IMR-90 (cell line): ENCODE measurements at regions not wholly inside any gene's neighbourhood (a gene's known extent, or its start where the extent isn't known, plus 50 kb on each side); places are given as distances from the start of the nearest gene placed in this dataset.
"Not testable (repeated sequence)": the region's sequence is repeated elsewhere in the genome, so short reads cannot be mapped to it uniquely, and the experiment has no call there.

Experiments used
- ATAC-seq: fragments of 200-7000 bp; cut with Tn5 transposase; 2 replicates; pipeline ENCODE4 v1.9.1; 2020; ENCODE audit warnings: low read depth, mild to moderate bottlenecking, moderate library complexity
- BruUV-seq: library from RNA; stranded (reverse); fragments of 400-500 nt; replicated peaks from 2 replicates; lab custom pipeline; 2021; lab: Mats Ljungman, UMichigan
- CTCF ChIA-PET: fragments of 300-600 bp; formaldehyde crosslinking; extraction: SDS; loops from one replicate; lab custom pipeline; 2021; ENCODE audit warnings: antibody characterized with exemption; lab: Yijun Ruan, JAX
- POLR2A ChIA-PET: fragments of 300-600 bp; sonication (Branson Sonifier 250); formaldehyde crosslinking; loops from one replicate; lab custom pipeline; 2022; ENCODE audit warnings: antibody characterized with exemption; ENCODE audit not compliant: unreplicated experiment; lab: Charles Lee
- DNase-seq: peaks from one replicate; pipeline ENCODE4 v3.0.0; 2013
- H2AFZ ChIP-seq: replicated peaks from 2 replicates; pipeline ENCODE3; 2013; ENCODE audit warnings: low read length, mild to moderate bottlenecking; ENCODE audit not compliant: poor library complexity
- H2AK5ac ChIP-seq: 2 replicates; pipeline ENCODE4 v1.6.1; 2013; ENCODE audit warnings: low read depth, low read length, inconsistent platforms
- H2AK9ac ChIP-seq: replicated peaks from 2 replicates; pipeline ENCODE3; 2013; ENCODE audit warnings: mild to moderate bottlenecking, low read depth, low read length, moderate library complexity; ENCODE audit not compliant: poor library complexity
- H2BK120ac ChIP-seq: 2 replicates; pipeline ENCODE4 v1.6.1; 2013; ENCODE audit warnings: low read depth, low read length, inconsistent platforms
- H2BK15ac ChIP-seq: 3 replicates; pipeline ENCODE4 v1.6.1; 2013; ENCODE audit warnings: low read depth, low read length, inconsistent platforms
- H2BK20ac ChIP-seq: 2 replicates; pipeline ENCODE4 v1.6.1; 2013; ENCODE audit warnings: low read depth, mild to moderate bottlenecking, inconsistent platforms, low read length, moderate library complexity
- H2BK5ac ChIP-seq: 2 replicates; pipeline ENCODE4 v1.6.1; 2013; ENCODE audit warnings: mild to moderate bottlenecking, low read depth, low read length, inconsistent platforms; ENCODE audit not compliant: poor library complexity, severe bottlenecking
- H3K14ac ChIP-seq: replicated peaks from 2 replicates; pipeline ENCODE4 v1.6.1; 2013; ENCODE audit warnings: low read depth, low read length, inconsistent platforms
- H3K18ac ChIP-seq: 2 replicates; pipeline ENCODE4 v1.6.1; 2013; ENCODE audit warnings: low read depth, low read length, control low read depth
- H3K23ac ChIP-seq: 2 replicates; pipeline ENCODE4 v1.6.1; 2013; ENCODE audit warnings: low read depth, low read length, inconsistent platforms
- H3K27ac ChIP-seq: 2 replicates; pipeline ENCODE4 v1.5.1; 2013; ENCODE audit warnings: mild to moderate bottlenecking, control low read depth, low read length; ENCODE audit not compliant: insufficient read depth
- H3K27me3 ChIP-seq: 2 replicates; pipeline ENCODE4 v1.6.1; 2013; ENCODE audit warnings: low read length; ENCODE audit not compliant: control insufficient read depth, insufficient read depth
- H3K36me3 ChIP-seq: 2 replicates; pipeline ENCODE4 v1.6.1; 2013; ENCODE audit warnings: low read length, mixed read lengths; ENCODE audit not compliant: control insufficient read depth, insufficient read depth
- H3K4ac ChIP-seq: 2 replicates; pipeline ENCODE4 v1.6.1; 2013; ENCODE audit warnings: low read depth, low read length, inconsistent platforms
- H3K4me1 ChIP-seq: 2 replicates; pipeline ENCODE4 v1.6.1; 2013; ENCODE audit warnings: low read length, mixed read lengths; ENCODE audit not compliant: control insufficient read depth, insufficient read depth
- H3K4me2 ChIP-seq: 2 replicates; pipeline ENCODE4 v1.6.1; 2013; ENCODE audit warnings: low read depth, mild to moderate bottlenecking, control low read depth, low read length, moderate library complexity
- H3K4me3 ChIP-seq: 2 replicates; pipeline ENCODE4 v1.5.1; 2013; ENCODE audit warnings: low read depth, mild to moderate bottlenecking, control low read depth, low read length, moderate library complexity; ENCODE audit not compliant: insufficient read depth
- H3K56ac ChIP-seq: 2 replicates; pipeline ENCODE4 v1.6.1; 2013; ENCODE audit warnings: low read length, inconsistent platforms; ENCODE audit not compliant: insufficient read depth; ENCODE audit errors: extremely low read depth
- H3K79me1 ChIP-seq, 2 experiments: 2 replicates each; pipeline ENCODE4 v1.6.1; 2013; ENCODE audit warnings: low read length in 2 of 2, inconsistent platforms in 1 of 2, low read depth in 1 of 2
- H3K9ac ChIP-seq: 2 replicates; pipeline ENCODE4 v1.6.1; 2013; ENCODE audit warnings: low read depth, low read length, control low read depth
- H3K9me1 ChIP-seq: 2 replicates; pipeline ENCODE4 v1.6.1; 2013; ENCODE audit warnings: low read length, inconsistent platforms; ENCODE audit not compliant: insufficient read depth
- H3K9me3 ChIP-seq: 2 replicates; pipeline ENCODE4 v1.6.1; 2013; ENCODE audit warnings: low read length; ENCODE audit not compliant: control insufficient read depth, insufficient read depth
- H4K20me1 ChIP-seq: 2 replicates; pipeline ENCODE4 v1.6.1; 2013; ENCODE audit warnings: low read length, inconsistent platforms; ENCODE audit not compliant: insufficient read depth
- H4K5ac ChIP-seq: 2 replicates; pipeline ENCODE4 v1.6.1; 2013; ENCODE audit warnings: mild to moderate bottlenecking, low read depth, low read length, control low read depth
- H4K8ac ChIP-seq, 2 experiments: 2 replicates each; pipeline ENCODE4 v1.6.1; 2013; ENCODE audit warnings: low read depth in 2 of 2, low read length in 2 of 2, control low read depth in 1 of 2, inconsistent platforms in 1 of 2
- H4K91ac ChIP-seq: 2 replicates; pipeline ENCODE4 v1.6.1; 2013; ENCODE audit warnings: low read depth, low read length, inconsistent platforms; ENCODE audit not compliant: insufficient read depth
- WGBS, 2 experiments: methylation state at CpG; one replicate each; pipeline versions ENCODE4 v1.1.5 to v1.1.7; 2013; ENCODE audit warnings: missing lambda C conversion rate in 2 of 2; ENCODE audit not compliant: insufficient read length in 1 of 2; ENCODE audit errors: extremely low coverage in 2 of 2; 5-methylcytosine and 5-hydroxymethylcytosine counted together
- dilution Hi-C: fragments of 300-500 bp; cut with HindIII; formaldehyde crosslinking; loops from one replicate; pipeline ENCODE4 v1.14.3; 2018; ENCODE audit warnings: low sequenced_read_pairs; ENCODE audit not compliant: unreplicated experiment
- in situ Hi-C: fragments of 300-500 bp; cut with MboI; formaldehyde crosslinking; loops from 3 replicates; pipeline ENCODE4 v1.14.3; 2019; ENCODE audit warnings: low sequenced_read_pairs, inconsistent platforms, mixed read lengths
- intact Hi-C: fragments of 100-400 bp; cut with micrococcal nuclease; formaldehyde crosslinking; loops from 2 replicates; pipeline ENCODE4 v1.10.0; 2022

DNA sequence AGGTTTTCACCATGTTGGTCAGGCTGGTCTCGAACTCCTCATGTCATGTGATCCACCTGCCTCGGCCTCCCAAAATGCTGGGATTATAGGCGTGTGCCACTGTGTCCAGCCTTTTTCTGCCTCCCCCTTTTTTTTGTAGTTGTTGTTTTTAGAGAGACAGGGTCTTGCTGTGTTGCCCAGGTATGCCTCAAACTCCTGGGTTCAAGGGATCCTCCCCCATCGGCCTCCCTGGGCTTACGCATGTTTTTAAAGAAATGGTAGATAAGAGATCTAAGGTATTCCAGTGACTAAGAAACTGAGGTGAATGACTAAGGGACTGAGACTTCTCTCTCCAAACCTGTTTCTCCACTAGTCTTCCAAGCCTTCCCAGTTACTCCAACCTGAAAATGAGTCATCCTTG is 4781.6 kb upstream of the OR11H1 start:
- H3K56ac ChIP-seq, H2AK9ac ChIP-seq, in situ Hi-C loops, H4K20me1 ChIP-seq, POLR2A ChIA-PET, H3K36me3 ChIP-seq, H4K5ac ChIP-seq, DNase-seq, H3K4me2 ChIP-seq, H3K27ac ChIP-seq, H3K18ac ChIP-seq, H3K4me3 ChIP-seq, H2BK20ac ChIP-seq, dilution Hi-C loops, H3K23ac ChIP-seq, H3K27me3 ChIP-seq, H4K8ac ChIP-seq, H2BK120ac ChIP-seq, H3K9me1 ChIP-seq, H3K4me1 ChIP-seq, H3K9ac ChIP-seq, H3K14ac ChIP-seq, BruUV-seq, H2BK15ac ChIP-seq, H3K79me1 ChIP-seq, H2AFZ ChIP-seq, H3K4ac ChIP-seq, H4K91ac ChIP-seq, CTCF ChIA-PET, intact Hi-C loops, ATAC-seq, H2AK5ac ChIP-seq, H2BK5ac ChIP-seq: not testable (repeated sequence)
- H3K9me3 ChIP-seq = peaks cover 25% of the 10 kb centered on the region
- WGBS, 2 experiments = no CpG with 5 or more reads among the region's 5 CpGs

GRCh38 chr22:10747227-10747626 is 4780.8 kb upstream of the OR11H1 start:
- H2AK9ac ChIP-seq, H3K9ac ChIP-seq, BruUV-seq, H4K8ac ChIP-seq, H4K91ac ChIP-seq, ATAC-seq, H2BK15ac ChIP-seq, H3K23ac ChIP-seq, H3K79me1 ChIP-seq, H2BK120ac ChIP-seq, H2BK5ac ChIP-seq, H3K4me1 ChIP-seq, dilution Hi-C loops, intact Hi-C loops, H3K36me3 ChIP-seq, CTCF ChIA-PET, H3K9me1 ChIP-seq, H3K56ac ChIP-seq, H4K5ac ChIP-seq, H2BK20ac ChIP-seq, POLR2A ChIA-PET, H3K4me2 ChIP-seq, H3K4ac ChIP-seq, H3K4me3 ChIP-seq, in situ Hi-C loops, H2AK5ac ChIP-seq, DNase-seq, H3K18ac ChIP-seq, H3K14ac ChIP-seq, H3K27ac ChIP-seq, H3K27me3 ChIP-seq, H2AFZ ChIP-seq, H4K20me1 ChIP-seq: not testable (repeated sequence)
- peaks cover 18% of the 10 kb centered on the region for H3K9me3 ChIP-seq
- WGBS, 2 experiments = 50% methylated on average over 1 of the region's 6 CpGs; no CpG with 5 or more reads in 1 of the 2 experiments
